ENCODE measurements at regions not wholly inside any gene's neighbourhood (a gene's known extent, or its start where the extent isn't known, plus 50 kb on each side); places are given as distances from the start of the nearest gene placed in this dataset.

GRCh38 chr9:88678008-88678407 is 143.0 kb downstream of the NXNL2 start:
- Mint-ChIP-seq H3K27ac (no peak overlapping the region), H3K4me3 (no peak overlapping the region), H3K9me3 (no peaks in the 10 kb centered on the region), H3K27me3 (ENCODE audit: low read depth in 2 of 2) (peaks cover 0 to 5% of the 10 kb centered on the region in 2 donors), H3K4me1 (no peaks in the 10 kb centered on the region), H3K36me3 (no peaks in the 10 kb centered on the region)
- intact Hi-C loops (cut with micrococcal nuclease) = no loop called here
- Histone ChIP-seq H3K4me3 (ENCODE audit: low read length) (no peak overlapping the region), H3K9me3 (ENCODE audit: control insufficient read depth, insufficient read depth, low read length) (no peaks in the 10 kb centered on the region), H3K27ac (ENCODE audit: low read length) (no peak overlapping the region), H3K4me1 (ENCODE audit: control insufficient read depth, insufficient read depth, low read length) (no peaks in the 10 kb centered on the region), H3K36me3 (ENCODE audit: control insufficient read depth, insufficient read depth, low read length) (no peaks in the 10 kb centered on the region), H3K27me3 (ENCODE audit: control insufficient read depth, insufficient read depth, low read length) (no peaks in the 10 kb centered on the region)
- DNase-seq = no peak
- ATAC-seq = no peak
- TF ChIP-seq, protein P1, sequence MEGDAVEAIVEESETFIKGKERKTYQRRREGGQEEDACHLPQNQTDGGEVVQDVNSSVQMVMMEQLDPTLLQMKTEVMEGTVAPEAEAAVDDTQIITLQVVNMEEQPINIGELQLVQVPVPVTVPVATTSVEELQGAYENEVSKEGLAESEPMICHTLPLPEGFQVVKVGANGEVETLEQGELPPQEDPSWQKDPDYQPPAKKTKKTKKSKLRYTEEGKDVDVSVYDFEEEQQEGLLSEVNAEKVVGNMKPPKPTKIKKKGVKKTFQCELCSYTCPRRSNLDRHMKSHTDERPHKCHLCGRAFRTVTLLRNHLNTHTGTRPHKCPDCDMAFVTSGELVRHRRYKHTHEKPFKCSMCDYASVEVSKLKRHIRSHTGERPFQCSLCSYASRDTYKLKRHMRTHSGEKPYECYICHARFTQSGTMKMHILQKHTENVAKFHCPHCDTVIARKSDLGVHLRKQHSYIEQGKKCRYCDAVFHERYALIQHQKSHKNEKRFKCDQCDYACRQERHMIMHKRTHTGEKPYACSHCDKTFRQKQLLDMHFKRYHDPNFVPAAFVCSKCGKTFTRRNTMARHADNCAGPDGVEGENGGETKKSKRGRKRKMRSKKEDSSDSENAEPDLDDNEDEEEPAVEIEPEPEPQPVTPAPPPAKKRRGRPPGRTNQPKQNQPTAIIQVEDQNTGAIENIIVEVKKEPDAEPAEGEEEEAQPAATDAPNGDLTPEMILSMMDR (IDR thresholded peaks at IDR 0.05) = no peak
- WGBS (ENCODE audit: insufficient coverage) = 93% methylated on average over 2 of the region's 2 CpGs

DNA sequence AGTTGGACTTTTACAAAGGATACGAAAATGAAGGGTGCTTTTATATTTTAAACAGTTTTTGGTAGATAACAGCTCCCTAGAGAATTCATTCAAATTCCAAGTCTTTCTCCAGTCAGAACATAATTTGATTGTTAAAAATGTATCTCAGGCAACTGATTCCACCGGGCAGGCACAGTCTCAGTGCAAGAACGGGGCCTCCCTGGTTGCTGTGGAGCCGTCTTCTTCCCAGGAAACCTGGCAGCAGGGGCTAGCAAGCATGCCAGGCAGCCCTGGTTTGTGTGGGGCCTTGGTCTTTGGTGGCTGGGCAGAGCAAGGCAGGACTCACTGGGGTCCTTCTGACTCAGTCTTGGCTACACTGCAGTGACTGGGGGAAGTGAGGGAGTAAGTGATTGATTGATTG is 143.5 kb downstream of the NXNL2 start:
- H3K4me1 ChIP-seq (ENCODE audit: control insufficient read depth, insufficient read depth, low read length) = no peaks in the 10 kb centered on the region
- TF ChIP-seq, protein P1 (IDR thresholded peaks at IDR 0.05) = no peak
- 87% methylated on average over 4 of the region's 4 CpGs for WGBS (ENCODE audit: insufficient coverage)
- DNase-seq = no peak
- Mint-ChIP-seq H3K27ac (no peak overlapping the region), H3K4me1 (no peaks in the 10 kb centered on the region), H3K27me3 (ENCODE audit: low read depth in 2 of 2) (peaks cover 0 to 5% of the 10 kb centered on the region in 2 donors), H3K36me3 (no peaks in the 10 kb centered on the region), H3K4me3 (no peak overlapping the region), H3K9me3 (no peaks in the 10 kb centered on the region)
- no peak overlapping the region for H3K27ac ChIP-seq (ENCODE audit: low read length)
- H3K9me3 ChIP-seq (ENCODE audit: control insufficient read depth, insufficient read depth, low read length) = no peaks in the 10 kb centered on the region
- H3K27me3 ChIP-seq (ENCODE audit: control insufficient read depth, insufficient read depth, low read length) = no peaks in the 10 kb centered on the region
- no peaks in the 10 kb centered on the region for H3K36me3 ChIP-seq (ENCODE audit: control insufficient read depth, insufficient read depth, low read length)
- ATAC-seq = no peak
- intact Hi-C loops (cut with micrococcal nuclease) = no loop called here
- no peak overlapping the region for H3K4me3 ChIP-seq (ENCODE audit: low read length)

- no peaks in the 10 kb centered on the region for H3K36me3 Mint-ChIP-seq
- no peaks in the 10 kb centered on the region for H3K4me1 Mint-ChIP-seq
- no peak overlapping the region for H3K27ac ChIP-seq (ENCODE audit: low read length)
- DNase-seq (no peak), ATAC-seq (no peak)
- TF ChIP-seq, protein P1 (IDR thresholded peaks at IDR 0.05) = no peak
- no peak overlapping the region for H3K4me3 ChIP-seq (ENCODE audit: low read length)
- H3K27ac Mint-ChIP-seq = no peak overlapping the region
- H3K9me3 ChIP-seq (ENCODE audit: control insufficient read depth, insufficient read depth, low read length) = no peaks in the 10 kb centered on the region
- peaks cover 0 to 5% of the 10 kb centered on the region in 2 donors for H3K27me3 Mint-ChIP-seq (ENCODE audit: low read depth in 2 of 2)
- no peaks in the 10 kb centered on the region for H3K4me1 ChIP-seq (ENCODE audit: control insufficient read depth, insufficient read depth, low read length)
- H3K36me3 ChIP-seq (ENCODE audit: control insufficient read depth, insufficient read depth, low read length) = no peaks in the 10 kb centered on the region
- intact Hi-C loops (cut with micrococcal nuclease) = no loop called here
- no peaks in the 10 kb centered on the region for H3K27me3 ChIP-seq (ENCODE audit: control insufficient read depth, insufficient read depth, low read length)
- no peaks in the 10 kb centered on the region for H3K9me3 Mint-ChIP-seq
- 76% methylated on average over 4 of the region's 5 CpGs for WGBS (ENCODE audit: insufficient coverage)
- H3K4me3 Mint-ChIP-seq = no peak overlapping the region
Measured at GRCh38 chr9:88680041-88680440, 145.1 kb downstream of the NXNL2 start.

DNA sequence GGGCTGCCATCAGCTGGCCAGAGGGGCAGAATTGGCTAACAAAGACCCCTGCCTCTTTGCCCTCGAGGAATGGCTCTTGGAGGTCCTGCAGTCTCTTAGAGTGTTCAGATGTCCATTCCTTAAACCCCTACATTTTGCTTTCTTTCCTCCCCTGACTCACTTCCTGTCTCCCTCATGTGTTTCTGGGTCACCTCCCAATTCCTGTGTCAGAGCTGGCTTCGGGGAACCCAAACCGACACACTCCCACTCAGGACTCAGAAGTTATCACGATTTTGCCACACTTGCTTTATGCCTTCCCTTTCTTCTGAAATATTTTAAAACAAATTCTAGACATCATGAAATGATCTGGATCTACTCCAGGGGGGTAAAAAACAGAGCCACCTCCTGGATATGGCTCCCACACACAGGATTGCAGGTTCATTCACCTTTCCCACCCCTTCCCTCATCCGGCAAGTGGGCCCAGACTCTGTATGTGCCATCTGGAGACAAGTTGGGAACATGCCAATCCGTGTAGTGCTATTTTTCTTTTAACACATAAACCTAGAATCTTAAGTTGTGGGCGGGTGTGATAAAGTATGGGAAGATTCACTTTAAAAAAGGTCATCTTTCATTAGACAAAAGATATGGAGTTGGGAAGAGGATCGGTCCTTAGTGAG is 145.7 kb downstream of the NXNL2 start:
- DNase-seq (no peak), ATAC-seq (no peak)
- 84% methylated on average over 6 of the region's 8 CpGs for WGBS (ENCODE audit: insufficient coverage)
- Histone ChIP-seq H3K27me3 (ENCODE audit: control insufficient read depth, insufficient read depth, low read length) (no peaks in the 10 kb centered on the region), H3K4me1 (ENCODE audit: control insufficient read depth, insufficient read depth, low read length) (no peaks in the 10 kb centered on the region), H3K9me3 (ENCODE audit: control insufficient read depth, insufficient read depth, low read length) (no peaks in the 10 kb centered on the region), H3K27ac (ENCODE audit: low read length) (no peak overlapping the region), H3K4me3 (ENCODE audit: low read length) (no peak overlapping the region), H3K36me3 (ENCODE audit: control insufficient read depth, insufficient read depth, low read length) (no peaks in the 10 kb centered on the region)
- H3K27me3 Mint-ChIP-seq (ENCODE audit: low read depth in 2 of 2) = peaks cover 0 to 5% of the 10 kb centered on the region in 2 donors
- TF ChIP-seq, protein P1 (IDR thresholded peaks at IDR 0.05) = no peak
- intact Hi-C loops (cut with micrococcal nuclease) = no loop called here
- no peaks in the 10 kb centered on the region for H3K4me1 Mint-ChIP-seq
- no peak overlapping the region for H3K4me3 Mint-ChIP-seq
- H3K36me3 Mint-ChIP-seq = no peaks in the 10 kb centered on the region
- H3K27ac Mint-ChIP-seq = no peak overlapping the region
- no peaks in the 10 kb centered on the region for H3K9me3 Mint-ChIP-seq
